Peyer's patch (tissue), 4 donors: ENCODE measurements at regions not wholly inside any gene's neighbourhood (a gene's known extent, or its start where the extent isn't known, plus 50 kb on each side); places are given as distances from the start of the nearest gene placed in this dataset.

ENCODE experiments used
- DNase-seq, 3 donors: peaks; one replicate each; pipeline ENCODE4 v3.0.0-alpha.2; 2017 to 2019
- H3K27ac ChIP-seq, 4 donors: fragments of 200-600 bp; sonication (generic); one replicate each; pipeline ENCODE4 v1.5.1; 2016 to 2019
- H3K27me3 ChIP-seq, 2 donors: fragments of 200-600 bp; sonication (generic); one replicate each; pipeline ENCODE4 v1.5.1; 2019
- H3K36me3 ChIP-seq, 3 donors: fragments of 200-600 bp; sonication (generic); one replicate each; pipeline ENCODE4 v1.5.1; 2016 to 2019
- H3K4me1 ChIP-seq, 4 donors: fragments of 200-600 bp; sonication (generic); one replicate each; pipeline ENCODE4 v1.5.1; 2016 to 2019
- H3K4me3 ChIP-seq, 4 donors: fragments of 200-600 bp; sonication (generic); 1 replicate in 3 of 4; 2 replicates in 1 of 4; pipeline ENCODE4 v1.5.1; 2016 to 2019; ENCODE audit warnings: mild to moderate bottlenecking in 1 of 4
- H3K9me3 ChIP-seq, 4 donors: fragments of 200-600 bp; sonication (generic); one replicate each; pipeline ENCODE4 v1.5.1; 2016 to 2019; ENCODE audit warnings: mild to moderate bottlenecking in 1 of 4
- CTCF ChIP-seq, 6 experiments: fragments of 450-650 bp in 4 of 6; fragments of 200-600 bp in 2 of 6; sonication (generic) in 1 of 6; IDR thresholded peaks; one replicate each; pipeline ENCODE4 v1.5.1; 2017 to 2019; ENCODE audit warnings: antibody characterized with exemption in 6 of 6, mild to moderate bottlenecking in 3 of 6, moderate library complexity in 1 of 6
- POLR2A ChIP-seq, 2 donors: fragments of 450-650 bp; IDR thresholded peaks; one replicate each; pipeline ENCODE4 v1.5.1; 2017; ENCODE audit warnings: antibody characterized with exemption in 2 of 2, mild to moderate bottlenecking in 2 of 2, moderate library complexity in 2 of 2

GRCh38 chr18:45245091-45245511 lies 370.2 kb upstream of the SLC14A2 start:
- DNase-seq = no peak
- Histone ChIP-seq H3K27me3 (no peaks in the 10 kb centered on the region), H3K27ac (no peak overlapping the region), H3K4me1 (no peaks in the 10 kb centered on the region), H3K4me3 (no peak overlapping the region), H3K36me3 (no peaks in the 10 kb centered on the region), H3K9me3 (no peaks in the 10 kb centered on the region)
- TF ChIP-seq CTCF (IDR thresholded peaks at IDR 0.05) (no peak), POLR2A (IDR thresholded peaks at IDR 0.05) (no peak)

GRCh38 chr18:45248240-45248903 lies 366.9 kb upstream of the SLC14A2 start:
- Histone ChIP-seq H3K27ac (peak overlapping the region in 2 of 4 donors; percentile 12 to 71), H3K4me1 (no peaks in the 10 kb centered on the region)

DNA sequence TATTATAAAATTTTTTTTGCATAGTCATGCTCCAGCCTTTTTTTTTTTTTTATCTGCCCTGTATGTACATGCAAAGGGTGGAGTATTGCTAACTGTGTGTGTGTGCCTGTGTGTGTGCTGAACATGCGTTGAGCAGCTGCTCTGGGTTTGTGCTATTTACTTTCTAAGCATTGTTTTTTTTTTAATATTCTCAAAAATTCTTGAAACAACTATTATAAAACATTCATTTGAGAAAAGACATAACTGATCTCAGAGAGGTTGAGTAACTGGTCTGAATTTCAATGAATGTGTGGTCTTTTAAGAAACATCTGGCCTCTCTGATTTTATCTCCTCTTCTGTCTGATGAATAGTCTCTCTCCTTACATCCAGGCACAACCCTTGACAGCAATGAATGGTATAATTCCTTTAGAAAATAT lies 366.0 kb upstream of the SLC14A2 start:
- no peaks in the 10 kb centered on the region for H3K9me3 ChIP-seq
- DNase-seq = no peak
- no peaks in the 10 kb centered on the region for H3K4me1 ChIP-seq
- H3K36me3 ChIP-seq = no peaks in the 10 kb centered on the region
- no peak overlapping the region for H3K4me3 ChIP-seq
- TF ChIP-seq CTCF (IDR thresholded peaks at IDR 0.05) (no peak), POLR2A (IDR thresholded peaks at IDR 0.05) (no peak)
- peak overlapping the region in 2 of 4 donors; percentile 38 to 71 for H3K27ac ChIP-seq
- H3K27me3 ChIP-seq = no peaks in the 10 kb centered on the region

More at GRCh38 chr18:45248240-45248903, 366.9 kb upstream of the SLC14A2 start:
- TF ChIP-seq CTCF (IDR thresholded peaks at IDR 0.05) = no peak
- no peak for TF ChIP-seq POLR2A (IDR thresholded peaks at IDR 0.05)
- no peaks in the 10 kb centered on the region for H3K27me3 ChIP-seq
- no peaks in the 10 kb centered on the region for H3K9me3 ChIP-seq
- DNase-seq = no peak
- no peaks in the 10 kb centered on the region for H3K36me3 ChIP-seq
- no peak overlapping the region for H3K4me3 ChIP-seq

GRCh38 chr18:45250479-45250878 lies 364.8 kb upstream of the SLC14A2 start:
- Histone ChIP-seq H3K9me3 (no peaks in the 10 kb centered on the region), H3K27me3 (no peaks in the 10 kb centered on the region), H3K4me1 (no peaks in the 10 kb centered on the region), H3K4me3 (no peak overlapping the region), H3K36me3 (no peaks in the 10 kb centered on the region), H3K27ac (no peak overlapping the region)
- no peak for DNase-seq
- TF ChIP-seq POLR2A (IDR thresholded peaks at IDR 0.05) (no peak), CTCF (IDR thresholded peaks at IDR 0.05) (no peak)

- Histone ChIP-seq H3K36me3 (no peaks in the 10 kb centered on the region), H3K27ac (no peak overlapping the region), H3K27me3 (no peaks in the 10 kb centered on the region), H3K4me1 (no peaks in the 10 kb centered on the region), H3K9me3 (no peaks in the 10 kb centered on the region), H3K4me3 (no peak overlapping the region)
- DNase-seq = no peak
- TF ChIP-seq CTCF (IDR thresholded peaks at IDR 0.05) = no peak
- TF ChIP-seq POLR2A (IDR thresholded peaks at IDR 0.05) = no peak
These were observed 364.0 kb upstream of the SLC14A2 start for GRCh38 chr18:45251236-45251635.
